Stimulated activated CD4-positive, alpha-beta T cell treated with anti-CD3 and anti-CD28 coated beads, TNF-alpha, amount 100 ng/mL, for 4 hours (primary cell): ENCODE measurements at regions not wholly inside any gene's neighbourhood (a gene's known extent, or its start where the extent isn't known, plus 50 kb on each side); places are given as distances from the start of the nearest gene placed in this dataset.
A peak's percentile ranks its signal among the peaks of the same experiment; 100 is the strongest.
"Not testable (repeated sequence)": the region's sequence is repeated elsewhere in the genome, so short reads cannot be mapped to it uniquely, and the experiment has no call there.

ENCODE experiments used
- DNase-seq, 3 experiments: peaks; one replicate each; pipeline ENCODE4 v3.0.0-alpha.2; 2020; ENCODE audit warnings: low read depth in 3 of 3

- DNase-seq, result not testable (repeated sequence)
These were observed 139.3 kb downstream of the USP22 start for GRCh38 chr17:20903549-20903948.

GRCh38 chr17:20908313-20909267 is 134.2 kb downstream of the USP22 start:
- DNase-seq, result peak; percentile 57 to 66 (median 63)

GRCh38 chr17:20914658-20915057 is 128.2 kb downstream of the USP22 start:
- no peak for DNase-seq

- no peak for DNase-seq
These were observed 126.4 kb downstream of the USP22 start for GRCh38 chr17:20916383-20916782.

- not testable (repeated sequence) for DNase-seq
These were observed 125.1 kb downstream of the USP22 start for GRCh38 chr17:20917610-20918306.

- DNase-seq, result no peak
These were observed 122.6 kb downstream of the USP22 start for GRCh38 chr17:20920095-20920814.

- DNase-seq, result no peak
These were observed 122.0 kb downstream of the USP22 start for GRCh38 chr17:20920815-20921199.

- DNase-seq, result no peak
These were observed 120.6 kb downstream of the USP22 start for GRCh38 chr17:20922128-20922670.

- DNase-seq, result no peak
These were observed 118.5 kb downstream of the USP22 start for GRCh38 chr17:20924306-20924705.

- DNase-seq, result no peak
These were observed 117.7 kb downstream of the USP22 start for GRCh38 chr17:20925091-20925490.

- DNase-seq, result no peak
These were observed 116.9 kb downstream of the USP22 start for GRCh38 chr17:20925954-20926353.

- DNase-seq, result no peak
These were observed 116.3 kb downstream of the USP22 start for GRCh38 chr17:20926532-20926931.

GRCh38 chr17:20927308-20927977 is 115.4 kb downstream of the USP22 start:
- no peak for DNase-seq

- DNase-seq, result no peak
These were observed 113.5 kb downstream of the USP22 start for GRCh38 chr17:20929334-20929733.

GRCh38 chr17:20930081-20930760 is 112.6 kb downstream of the USP22 start:
- DNase-seq, result no peak

- not testable (repeated sequence) for DNase-seq
These were observed 109.8 kb downstream of the USP22 start for GRCh38 chr17:20933040-20933439.

- DNase-seq, result no peak
These were observed 108.5 kb downstream of the USP22 start for GRCh38 chr17:20934288-20934687.

GRCh38 chr17:20935740-20936139 is 107.1 kb downstream of the USP22 start:
- no peak for DNase-seq

GRCh38 chr17:20938244-20938643 is 104.6 kb downstream of the USP22 start:
- no peak for DNase-seq

- no peak for DNase-seq
These were observed 103.7 kb downstream of the USP22 start for GRCh38 chr17:20938988-20939615.
